T-helper 1 cell treated with Interleukin-12 subunit alpha and Interleukin-12 subunit beta and Interleukin-4 antibody, amounts not matched to agents 30 μg/mL and 1 μg/mL, for 36 hours (primary cell): ENCODE measurements at regions not wholly inside any gene's neighbourhood (a gene's known extent, or its start where the extent isn't known, plus 50 kb on each side); places are given as distances from the start of the nearest gene placed in this dataset.

Experiments used
- H3K27ac Mint-ChIP-seq: one replicate; pipeline ENCODE4 v1.8.0; 2021; ENCODE audit warnings: mild to moderate bottlenecking, mixed read lengths
- H3K27me3 Mint-ChIP-seq: one replicate; pipeline ENCODE4 v1.8.0; 2021; ENCODE audit warnings: low read depth, mixed read lengths
- H3K36me3 Mint-ChIP-seq: one replicate; pipeline ENCODE4 v1.8.0; 2021; ENCODE audit warnings: low read depth, mixed read lengths
- H3K4me1 Mint-ChIP-seq: one replicate; pipeline ENCODE4 v1.8.0; 2021; ENCODE audit warnings: low read depth, mixed read lengths
- H3K4me3 Mint-ChIP-seq: one replicate; pipeline ENCODE4 v1.8.0; 2021; ENCODE audit warnings: mild to moderate bottlenecking, moderate library complexity, mixed read lengths
- H3K9me3 Mint-ChIP-seq: one replicate; pipeline ENCODE4 v1.8.0; 2021; ENCODE audit warnings: mixed read lengths

DNA sequence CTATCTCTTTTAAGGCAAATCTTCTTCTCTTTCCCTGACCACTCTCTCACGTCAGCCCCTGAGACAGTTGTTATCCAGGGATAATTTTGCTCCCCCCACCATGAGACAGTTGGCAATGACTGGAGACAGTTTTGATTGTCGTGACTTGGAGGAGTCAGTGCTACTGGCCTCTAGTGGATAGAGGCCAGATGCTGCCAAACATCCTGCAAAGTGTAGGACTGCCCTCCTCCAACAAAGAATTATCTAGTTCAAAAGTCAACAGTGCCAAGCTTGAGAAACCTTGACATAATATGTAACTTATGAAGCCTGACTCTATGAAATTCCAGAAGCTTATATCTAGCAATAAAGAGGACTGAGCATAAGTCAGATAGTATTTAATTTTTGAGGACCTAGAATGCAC lies 502.1 kb upstream of the IGFBP7 start:
- H3K4me1 Mint-ChIP-seq, result no peaks in the 10 kb centered on the region
- H3K27ac Mint-ChIP-seq, result no peak overlapping the region
- no peaks in the 10 kb centered on the region for H3K27me3 Mint-ChIP-seq
- H3K4me3 Mint-ChIP-seq, result no peak overlapping the region
- H3K9me3 Mint-ChIP-seq, result no peaks in the 10 kb centered on the region
- H3K36me3 Mint-ChIP-seq, result no peaks in the 10 kb centered on the region

DNA sequence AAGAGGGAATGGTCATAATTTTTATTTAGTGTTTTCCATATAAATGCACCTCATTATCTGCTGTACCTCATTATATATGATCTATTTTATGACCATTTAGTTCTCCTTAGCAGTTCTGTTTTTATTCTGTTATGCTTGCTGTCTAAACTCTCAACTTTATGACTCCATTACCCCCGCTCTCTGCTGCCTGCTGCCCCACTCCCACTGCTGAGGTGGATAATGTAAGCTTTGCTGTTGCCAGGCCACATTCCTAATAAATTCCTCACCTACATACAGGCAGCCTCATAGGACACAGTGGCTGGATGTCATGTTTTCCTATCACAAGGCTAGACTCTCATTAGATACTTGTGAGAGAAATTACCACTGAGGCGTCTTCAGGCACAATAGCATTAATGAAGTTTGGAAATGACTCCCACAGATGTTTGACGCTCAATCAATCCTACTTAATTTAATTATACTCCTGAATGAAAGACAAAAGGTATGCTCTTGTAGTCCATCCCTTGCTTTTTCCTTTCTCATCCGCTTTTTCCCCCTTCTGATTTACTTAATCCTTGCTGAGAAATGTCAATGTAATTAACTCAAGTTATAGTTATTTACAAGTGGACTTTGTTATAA lies 497.5 kb upstream of the IGFBP7 start:
- Mint-ChIP-seq H3K36me3 (no peaks in the 10 kb centered on the region), H3K9me3 (no peaks in the 10 kb centered on the region), H3K27me3 (no peaks in the 10 kb centered on the region), H3K27ac (no peak overlapping the region), H3K4me1 (no peaks in the 10 kb centered on the region), H3K4me3 (no peak overlapping the region)

DNA sequence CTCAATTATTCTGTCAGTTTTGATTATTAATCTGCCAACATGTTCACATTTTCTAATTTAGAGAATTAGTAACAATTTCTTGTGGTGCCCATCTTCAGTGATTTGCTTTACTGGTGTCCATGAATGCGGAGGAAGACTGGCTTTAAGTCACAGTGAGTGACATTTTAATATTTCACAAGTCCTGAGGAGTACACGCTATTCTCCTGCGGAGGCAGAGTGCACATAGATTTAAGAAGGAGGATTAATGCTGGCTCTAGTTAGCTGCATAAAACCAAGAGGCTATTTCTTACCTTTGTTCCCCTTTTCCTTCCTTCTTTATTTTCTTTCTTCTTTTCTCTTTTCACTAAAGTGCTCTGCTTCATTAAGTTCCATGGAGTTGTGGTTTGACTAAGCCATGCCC lies 495.2 kb upstream of the IGFBP7 start:
- no peaks in the 10 kb centered on the region for H3K4me1 Mint-ChIP-seq
- no peak overlapping the region for H3K4me3 Mint-ChIP-seq
- H3K9me3 Mint-ChIP-seq, result no peaks in the 10 kb centered on the region
- H3K27ac Mint-ChIP-seq, result no peak overlapping the region
- no peaks in the 10 kb centered on the region for H3K36me3 Mint-ChIP-seq
- H3K27me3 Mint-ChIP-seq, result no peaks in the 10 kb centered on the region

DNA sequence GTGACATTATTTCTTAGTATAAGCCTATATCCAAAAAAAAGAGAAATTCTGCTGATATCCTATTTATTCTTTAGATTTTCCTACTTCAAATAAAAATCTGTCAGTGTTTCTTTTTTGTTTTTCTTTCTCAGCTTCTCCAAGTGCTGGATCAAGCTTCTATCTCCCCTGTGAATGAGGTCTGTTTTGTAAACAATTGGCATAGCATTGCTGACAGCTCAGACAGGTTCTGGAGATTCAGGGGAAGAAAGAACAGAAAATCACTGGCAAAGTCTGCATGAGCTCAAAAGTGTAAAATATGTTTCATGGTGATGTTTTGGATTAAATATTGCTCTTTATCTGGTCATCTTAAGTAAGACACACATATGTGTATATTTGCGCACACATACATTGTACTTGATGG lies 492.0 kb upstream of the IGFBP7 start:
- H3K27me3 Mint-ChIP-seq, result no peaks in the 10 kb centered on the region
- H3K36me3 Mint-ChIP-seq, result no peaks in the 10 kb centered on the region
- no peaks in the 10 kb centered on the region for H3K9me3 Mint-ChIP-seq
- no peaks in the 10 kb centered on the region for H3K4me1 Mint-ChIP-seq
- H3K4me3 Mint-ChIP-seq, result no peak overlapping the region
- H3K27ac Mint-ChIP-seq, result no peak overlapping the region

DNA sequence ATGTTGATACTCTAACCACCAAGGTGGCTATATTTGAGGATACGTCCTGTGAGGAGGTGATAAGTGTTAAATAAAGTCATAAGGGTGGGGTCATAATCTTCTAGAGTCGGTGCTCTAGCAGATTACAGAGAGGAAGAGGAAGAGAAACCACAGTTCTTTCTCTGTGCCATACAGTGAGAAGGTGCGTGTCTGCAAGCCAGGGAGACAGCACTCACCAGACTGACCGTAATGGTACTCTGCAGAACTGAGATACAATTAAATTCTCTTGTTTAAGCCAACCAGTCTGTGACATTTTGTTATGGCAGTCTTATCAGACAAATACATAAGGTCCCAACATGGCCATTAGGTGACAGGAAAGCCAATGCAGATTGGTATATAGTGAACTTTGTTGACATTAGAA lies 480.9 kb upstream of the IGFBP7 start:
- H3K36me3 Mint-ChIP-seq, result no peaks in the 10 kb centered on the region
- no peaks in the 10 kb centered on the region for H3K9me3 Mint-ChIP-seq
- H3K4me1 Mint-ChIP-seq, result no peaks in the 10 kb centered on the region
- no peaks in the 10 kb centered on the region for H3K27me3 Mint-ChIP-seq
- no peak overlapping the region for H3K27ac Mint-ChIP-seq
- H3K4me3 Mint-ChIP-seq, result no peak overlapping the region

DNA sequence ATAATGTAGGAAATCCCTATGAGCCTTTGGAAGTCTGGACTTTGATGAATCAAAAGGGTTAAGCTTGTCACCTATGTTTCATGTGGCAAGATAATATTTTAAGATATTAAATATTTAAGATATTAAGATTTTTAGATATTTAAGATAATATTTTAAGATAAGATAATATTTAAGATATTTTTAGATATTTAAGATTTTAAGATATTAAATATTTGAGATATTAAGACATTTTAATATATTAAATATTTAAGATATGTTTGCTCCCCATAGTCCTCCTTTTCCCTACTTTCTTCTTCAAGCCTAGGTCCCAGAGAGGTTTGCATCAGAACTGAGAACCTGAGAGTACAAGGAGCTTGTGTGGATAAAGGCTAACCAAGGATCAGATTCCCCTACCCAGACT lies 478.4 kb upstream of the IGFBP7 start:
- no peak overlapping the region for H3K27ac Mint-ChIP-seq
- H3K4me1 Mint-ChIP-seq, result no peaks in the 10 kb centered on the region
- H3K4me3 Mint-ChIP-seq, result no peak overlapping the region
- H3K27me3 Mint-ChIP-seq, result no peaks in the 10 kb centered on the region
- no peaks in the 10 kb centered on the region for H3K36me3 Mint-ChIP-seq
- peaks cover 3% of the 10 kb centered on the region for H3K9me3 Mint-ChIP-seq

DNA sequence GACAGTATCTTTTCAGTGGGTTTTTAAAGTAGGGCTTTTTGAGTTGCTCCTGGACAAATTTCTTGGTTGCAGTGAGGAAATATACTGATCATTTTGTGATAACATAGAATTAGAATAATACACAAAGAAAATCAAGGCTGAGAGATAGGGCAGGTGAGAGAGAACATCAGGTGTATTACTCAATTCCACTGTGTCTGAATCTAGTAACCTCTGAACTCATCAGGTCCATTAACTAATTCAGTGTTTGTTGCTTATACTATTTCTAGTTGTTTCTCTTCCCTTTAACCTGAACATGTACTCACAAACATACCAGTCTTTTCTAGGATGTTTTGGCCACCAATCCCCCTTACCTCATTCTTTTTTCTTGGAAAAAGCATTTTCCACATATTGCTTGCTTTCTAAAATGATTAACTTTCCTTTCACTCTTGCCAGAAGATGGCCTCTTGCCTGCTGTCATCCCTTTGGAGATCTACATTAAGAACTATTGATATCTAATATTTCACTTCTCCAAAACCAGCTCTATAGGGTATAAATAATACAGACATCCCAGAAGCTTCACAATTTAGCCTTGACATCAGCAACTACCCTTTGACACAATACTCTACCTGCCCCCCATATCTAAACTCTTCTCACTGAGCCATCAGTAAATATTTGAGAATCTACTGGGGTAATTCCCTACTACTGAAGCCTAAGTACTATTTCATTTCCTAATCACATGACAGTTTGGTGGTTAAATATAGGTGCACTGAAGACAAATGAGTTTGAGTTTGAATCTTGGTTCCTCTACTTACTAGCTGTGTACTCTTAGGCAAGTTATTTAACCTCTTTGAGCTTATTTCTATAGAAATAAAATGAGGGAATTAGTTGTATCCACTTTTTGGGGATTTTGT lies 470.8 kb upstream of the IGFBP7 start:
- Mint-ChIP-seq H3K9me3 (peaks cover 3% of the 10 kb centered on the region), H3K27me3 (no peaks in the 10 kb centered on the region), H3K27ac (no peak overlapping the region), H3K4me3 (no peak overlapping the region), H3K4me1 (no peaks in the 10 kb centered on the region), H3K36me3 (no peaks in the 10 kb centered on the region)

DNA sequence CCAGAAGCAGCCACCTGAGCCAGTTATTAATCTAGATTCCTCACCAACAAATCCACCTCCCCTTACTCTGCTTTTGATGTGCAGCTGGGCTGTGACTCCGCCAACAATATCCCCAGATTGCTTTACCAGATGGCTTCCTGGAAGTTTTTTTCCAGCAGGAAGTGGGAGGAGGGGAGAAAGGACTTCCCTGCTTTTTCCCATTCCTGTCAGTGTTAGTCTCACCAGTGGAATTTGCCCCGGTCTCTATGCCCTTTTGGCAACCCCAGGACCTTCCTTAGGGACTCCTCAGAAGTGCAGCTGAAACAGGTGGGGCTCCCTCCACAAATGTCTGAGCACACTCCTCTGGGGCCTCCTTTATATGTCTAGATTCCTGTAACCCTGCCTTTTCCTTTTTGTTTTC lies 465.2 kb upstream of the IGFBP7 start:
- Mint-ChIP-seq H3K9me3 (no peaks in the 10 kb centered on the region), H3K27me3 (no peaks in the 10 kb centered on the region)

DNA sequence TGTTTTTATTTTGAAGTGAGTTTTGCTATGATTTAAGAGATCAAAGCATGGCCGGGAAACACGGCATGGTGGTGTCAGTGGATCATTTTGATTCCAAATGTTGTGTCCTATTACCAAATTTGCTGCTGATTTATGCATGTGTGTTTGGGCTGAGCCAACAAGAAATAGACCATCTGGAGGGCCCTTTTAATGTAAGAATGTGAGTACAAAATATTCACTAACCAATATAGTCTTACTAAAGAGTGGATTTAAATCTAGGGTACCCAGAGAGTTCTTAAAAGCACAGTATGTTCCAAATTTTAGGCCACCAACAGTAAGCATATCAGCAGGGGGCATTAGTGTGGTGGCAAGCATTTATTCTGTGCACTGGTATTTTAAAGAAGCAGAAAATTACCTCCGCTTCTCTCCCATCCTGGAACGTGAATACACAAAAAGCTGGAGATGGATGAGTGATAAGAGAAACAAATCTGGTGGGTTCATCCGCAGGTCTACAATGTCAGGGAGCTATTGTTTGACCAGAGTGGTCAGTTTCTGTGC lies 444.4 kb upstream of the IGFBP7 start:
- Mint-ChIP-seq H3K27ac (no peak overlapping the region), H3K36me3 (no peaks in the 10 kb centered on the region), H3K9me3 (peaks cover 10% of the 10 kb centered on the region), H3K4me3 (no peak overlapping the region), H3K4me1 (no peaks in the 10 kb centered on the region), H3K27me3 (no peaks in the 10 kb centered on the region)

More for the DNA sequence above, 465.2 kb upstream of the IGFBP7 start:
- H3K4me3 Mint-ChIP-seq, result no peak overlapping the region
- H3K27ac Mint-ChIP-seq, result no peak overlapping the region
- H3K4me1 Mint-ChIP-seq, result no peaks in the 10 kb centered on the region
- H3K36me3 Mint-ChIP-seq, result no peaks in the 10 kb centered on the region

DNA sequence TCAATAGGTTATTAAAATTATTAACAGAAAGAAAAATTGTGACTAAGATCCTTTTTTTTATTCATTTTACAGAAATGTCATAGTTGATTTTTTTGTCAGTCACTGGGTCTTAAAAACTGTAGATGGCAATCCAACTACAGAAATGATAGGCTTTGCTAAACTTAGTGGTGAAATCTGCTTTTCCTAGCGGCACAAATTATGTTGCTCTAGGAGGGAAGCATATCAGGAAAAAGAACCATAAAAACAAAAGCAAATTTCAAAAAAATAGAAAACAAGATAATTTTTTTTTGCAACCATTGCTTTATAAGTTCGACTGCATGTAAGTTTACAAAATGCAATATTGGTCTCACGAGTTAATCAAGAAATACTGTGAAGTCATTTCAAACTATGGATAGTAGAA lies 443.5 kb upstream of the IGFBP7 start:
- H3K27ac Mint-ChIP-seq, result no peak overlapping the region
- H3K36me3 Mint-ChIP-seq, result no peaks in the 10 kb centered on the region
- H3K27me3 Mint-ChIP-seq, result no peaks in the 10 kb centered on the region
- H3K9me3 Mint-ChIP-seq, result peaks cover 10% of the 10 kb centered on the region
- H3K4me1 Mint-ChIP-seq, result no peaks in the 10 kb centered on the region
- H3K4me3 Mint-ChIP-seq, result no peak overlapping the region

DNA sequence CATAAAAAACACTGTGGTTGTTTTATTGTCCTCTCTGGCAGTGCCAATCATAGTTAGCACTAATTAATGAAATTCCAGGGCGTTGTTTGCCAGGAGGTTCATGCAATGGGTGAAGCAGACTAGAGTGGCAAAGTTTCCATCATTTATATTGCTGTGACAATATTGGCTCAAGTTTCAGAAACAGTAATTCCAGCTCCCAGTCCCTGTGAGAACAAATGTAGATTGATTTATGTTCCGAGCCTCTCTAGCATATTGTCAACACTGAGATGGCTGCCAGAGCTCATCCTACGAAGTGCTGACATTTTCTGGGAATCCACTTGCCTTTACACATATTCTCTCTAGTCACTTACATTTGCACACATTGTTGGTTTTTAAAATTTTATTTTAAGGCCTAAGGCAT lies 440.0 kb upstream of the IGFBP7 start:
- Mint-ChIP-seq H3K36me3 (no peaks in the 10 kb centered on the region), H3K9me3 (peaks cover 10% of the 10 kb centered on the region), H3K27ac (no peak overlapping the region), H3K4me3 (no peak overlapping the region), H3K4me1 (no peaks in the 10 kb centered on the region), H3K27me3 (no peaks in the 10 kb centered on the region)

DNA sequence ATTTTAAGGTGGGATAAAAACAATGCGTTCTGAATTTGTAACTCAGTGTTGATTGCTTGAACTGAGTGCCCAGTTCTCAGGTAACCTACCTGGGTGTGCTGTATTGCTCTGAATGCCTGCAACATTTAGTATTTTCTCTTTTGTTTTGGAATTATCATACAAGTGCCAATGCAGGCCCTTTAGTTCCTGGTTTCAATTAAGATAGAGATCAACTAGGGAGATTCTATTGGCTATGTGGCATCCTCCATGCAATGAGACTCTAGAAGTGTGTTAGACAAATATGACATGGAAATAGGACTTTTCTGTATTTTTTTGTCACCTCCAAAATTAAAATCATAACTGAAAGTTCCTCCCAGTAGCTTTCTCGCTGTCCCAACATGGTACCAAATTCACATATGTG lies 438.7 kb upstream of the IGFBP7 start:
- H3K4me1 Mint-ChIP-seq, result no peaks in the 10 kb centered on the region
- peaks cover 5% of the 10 kb centered on the region for H3K9me3 Mint-ChIP-seq
- H3K36me3 Mint-ChIP-seq, result no peaks in the 10 kb centered on the region
- H3K27ac Mint-ChIP-seq, result no peak overlapping the region
- no peak overlapping the region for H3K4me3 Mint-ChIP-seq
- H3K27me3 Mint-ChIP-seq, result no peaks in the 10 kb centered on the region

DNA sequence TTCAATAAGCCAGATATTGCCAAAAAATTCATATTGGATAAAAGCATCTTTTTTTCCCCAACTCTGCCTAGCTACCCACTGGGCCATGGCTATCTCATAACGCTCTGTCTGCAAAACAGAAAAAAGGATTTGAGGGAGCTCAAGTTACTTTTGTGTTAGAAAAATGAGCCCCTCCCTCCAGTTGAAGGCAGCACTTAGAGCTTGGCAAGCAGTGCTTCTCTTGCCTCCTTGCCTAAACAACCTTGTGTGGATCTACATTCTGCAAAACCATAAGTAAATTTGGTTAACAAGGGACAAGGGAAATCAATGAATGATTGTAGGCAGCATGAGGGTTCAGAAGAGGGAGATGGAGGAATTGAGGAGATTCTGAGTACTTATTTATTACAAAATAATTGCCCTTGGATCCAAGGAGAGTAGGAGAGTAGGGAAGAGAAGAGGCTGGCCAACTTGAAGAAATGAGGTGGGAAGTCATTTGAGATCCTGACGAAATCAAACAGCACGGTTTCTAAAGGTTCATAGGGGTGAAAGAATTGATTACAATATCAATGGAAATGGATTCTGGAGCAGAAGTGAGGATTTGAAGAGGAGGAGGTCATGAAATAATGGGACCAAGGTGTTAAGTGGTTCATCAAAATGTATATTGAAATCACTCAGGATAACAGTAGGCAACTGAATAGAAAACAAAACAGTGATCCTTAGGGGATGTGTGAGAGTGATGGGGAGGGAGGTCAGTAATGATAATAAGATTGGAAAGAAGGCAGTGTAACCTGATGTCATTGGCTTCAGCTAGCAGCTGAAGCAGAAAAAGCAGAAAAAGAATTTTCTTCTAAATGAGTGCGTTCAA lies 434.8 kb upstream of the IGFBP7 start:
- H3K4me1 Mint-ChIP-seq, result no peaks in the 10 kb centered on the region
- H3K27me3 Mint-ChIP-seq, result no peaks in the 10 kb centered on the region
- no peak overlapping the region for H3K4me3 Mint-ChIP-seq
- no peaks in the 10 kb centered on the region for H3K9me3 Mint-ChIP-seq
- H3K36me3 Mint-ChIP-seq, result no peaks in the 10 kb centered on the region
- H3K27ac Mint-ChIP-seq, result no peak overlapping the region

DNA sequence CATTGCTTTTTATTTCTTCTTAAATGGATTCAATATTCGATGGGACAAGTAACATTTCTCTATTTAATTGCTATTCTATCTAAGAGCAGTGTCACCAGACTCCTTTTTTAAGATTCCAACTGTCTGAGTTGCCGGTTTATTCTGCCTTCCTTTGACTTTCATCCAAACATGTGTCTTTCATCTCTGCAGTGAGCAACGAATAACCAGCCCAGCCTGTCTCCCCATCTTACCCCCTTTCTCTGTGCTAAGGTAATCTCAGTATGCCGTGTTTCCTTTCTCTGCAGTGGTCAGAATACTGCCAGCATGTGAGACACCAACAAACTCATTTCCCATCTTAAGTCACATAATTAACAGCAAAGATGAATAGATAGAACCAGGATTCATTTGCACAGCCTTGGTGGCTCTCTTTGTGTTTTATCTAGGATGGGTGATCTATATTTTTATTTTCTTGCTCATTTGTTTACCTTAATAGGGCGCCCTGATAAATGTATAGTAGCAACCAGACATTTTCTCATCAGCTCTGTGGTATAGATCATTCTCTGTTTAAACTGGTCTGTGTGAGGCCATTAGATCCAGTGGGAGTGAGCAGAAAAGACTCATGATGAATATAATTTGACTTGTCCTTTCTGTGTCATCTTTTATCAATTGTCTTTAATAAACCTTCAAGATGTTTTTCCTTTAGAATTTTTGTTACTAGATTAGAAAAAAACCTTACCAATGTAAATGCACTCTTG lies 394.8 kb upstream of the IGFBP7 start:
- H3K27ac Mint-ChIP-seq, result no peak overlapping the region
- H3K36me3 Mint-ChIP-seq, result no peaks in the 10 kb centered on the region
- H3K9me3 Mint-ChIP-seq, result no peaks in the 10 kb centered on the region
- H3K27me3 Mint-ChIP-seq, result no peaks in the 10 kb centered on the region
- no peaks in the 10 kb centered on the region for H3K4me1 Mint-ChIP-seq
- H3K4me3 Mint-ChIP-seq, result no peak overlapping the region
